Lower lobe of right lung (tissue), 2 donors: ENCODE measurements at regions not wholly inside any gene's neighbourhood (a gene's known extent, or its start where the extent isn't known, plus 50 kb on each side); places are given as distances from the start of the nearest gene placed in this dataset.

Experiments used
- ATAC-seq, 2 donors: fragments of 200-7000 bp; cut with Tn5 transposase; one replicate each; pipeline ENCODE4 v1.9.1; 2020 to 2022; ENCODE audit warnings: mild to moderate bottlenecking in 2 of 2, moderate library complexity in 2 of 2
- DNase-seq: peaks from one replicate; pipeline ENCODE4 v3.0.0-alpha.2; 2020
- H3K27ac ChIP-seq: fragments of 200-600 bp; one replicate; pipeline ENCODE4 v1.8.0; 2022
- H3K27me3 ChIP-seq: fragments of 200-600 bp; one replicate; pipeline ENCODE4 v1.8.0; 2022; ENCODE audit warnings: low read depth
- H3K36me3 ChIP-seq: fragments of 200-600 bp; one replicate; pipeline ENCODE4 v1.8.0; 2022; ENCODE audit warnings: mild to moderate bottlenecking
- H3K4me1 ChIP-seq: fragments of 200-600 bp; one replicate; pipeline ENCODE4 v1.8.0; 2022
- H3K4me3 ChIP-seq: fragments of 200-600 bp; one replicate; pipeline ENCODE4 v1.8.0; 2022; ENCODE audit warnings: mild to moderate bottlenecking
- H3K9me3 ChIP-seq: fragments of 200-600 bp; one replicate; pipeline ENCODE4 v1.8.0; 2022
- intact Hi-C: fragments of 100-400 bp; cut with DNase I; formaldehyde crosslinking; loops from one replicate; pipeline ENCODE4 v1.11.0; 2022
- TF ChIP-seq, protein P1 (sequence below): fragments of 200-600 bp; IDR thresholded peaks from one replicate; pipeline ENCODE4 v1.8.0; 2022; ENCODE audit warnings: antibody characterized with exemption, mild to moderate bottlenecking
- donor health status: DM: no; HTN: yes; CAD: no; lungs with severe emphysema.

DNA sequence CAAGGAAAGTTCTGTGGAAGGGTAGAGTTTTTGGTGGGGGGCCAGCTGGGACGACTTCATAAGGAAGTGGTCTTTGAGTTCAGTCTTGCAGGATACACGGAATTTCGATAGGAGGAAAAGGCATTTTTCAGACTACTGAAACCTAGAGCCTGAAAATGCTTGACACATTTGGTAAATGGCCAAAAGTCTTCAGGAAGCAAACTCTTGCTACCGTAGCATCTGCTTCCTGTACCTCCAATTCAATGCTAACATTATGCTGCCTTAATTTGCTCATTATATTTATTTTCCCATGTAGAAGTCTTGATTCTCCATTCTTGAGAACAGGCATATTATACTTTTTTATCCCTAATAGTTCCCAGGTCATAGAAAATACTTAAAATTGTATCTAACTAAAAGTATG, 129.3 kb upstream of the MED13 start:
- no peaks in the 10 kb centered on the region for H3K36me3 ChIP-seq
- H3K9me3 ChIP-seq = no peaks in the 10 kb centered on the region
- H3K4me1 ChIP-seq = no peaks in the 10 kb centered on the region
- ATAC-seq (no peak), DNase-seq (no peak)
- no peak overlapping the region for H3K4me3 ChIP-seq
- H3K27me3 ChIP-seq = no peaks in the 10 kb centered on the region
- TF ChIP-seq, protein P1, sequence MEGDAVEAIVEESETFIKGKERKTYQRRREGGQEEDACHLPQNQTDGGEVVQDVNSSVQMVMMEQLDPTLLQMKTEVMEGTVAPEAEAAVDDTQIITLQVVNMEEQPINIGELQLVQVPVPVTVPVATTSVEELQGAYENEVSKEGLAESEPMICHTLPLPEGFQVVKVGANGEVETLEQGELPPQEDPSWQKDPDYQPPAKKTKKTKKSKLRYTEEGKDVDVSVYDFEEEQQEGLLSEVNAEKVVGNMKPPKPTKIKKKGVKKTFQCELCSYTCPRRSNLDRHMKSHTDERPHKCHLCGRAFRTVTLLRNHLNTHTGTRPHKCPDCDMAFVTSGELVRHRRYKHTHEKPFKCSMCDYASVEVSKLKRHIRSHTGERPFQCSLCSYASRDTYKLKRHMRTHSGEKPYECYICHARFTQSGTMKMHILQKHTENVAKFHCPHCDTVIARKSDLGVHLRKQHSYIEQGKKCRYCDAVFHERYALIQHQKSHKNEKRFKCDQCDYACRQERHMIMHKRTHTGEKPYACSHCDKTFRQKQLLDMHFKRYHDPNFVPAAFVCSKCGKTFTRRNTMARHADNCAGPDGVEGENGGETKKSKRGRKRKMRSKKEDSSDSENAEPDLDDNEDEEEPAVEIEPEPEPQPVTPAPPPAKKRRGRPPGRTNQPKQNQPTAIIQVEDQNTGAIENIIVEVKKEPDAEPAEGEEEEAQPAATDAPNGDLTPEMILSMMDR = no peak
- H3K27ac ChIP-seq = no peak overlapping the region
- intact Hi-C loops = no loop called here

DNA sequence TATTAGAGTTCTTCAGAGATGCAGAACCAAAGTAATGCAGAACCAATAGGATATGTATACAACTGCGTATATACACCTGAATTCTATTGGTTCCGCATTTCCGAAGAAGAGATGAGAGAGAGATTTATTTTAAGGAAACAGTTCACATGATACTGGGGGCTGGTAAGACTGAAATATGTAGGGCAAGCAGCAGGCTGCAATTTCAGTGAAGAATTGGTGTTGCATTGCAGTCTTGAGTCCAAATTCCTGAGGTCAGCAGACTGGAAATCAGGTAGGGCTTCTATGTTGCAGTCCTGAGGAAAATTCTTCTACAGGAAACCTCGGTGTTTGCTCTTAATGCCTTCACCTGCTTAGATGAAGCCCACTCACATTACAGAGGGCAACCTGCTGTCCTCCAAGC, 128.2 kb upstream of the MED13 start:
- TF ChIP-seq, protein P1 = no peak
- intact Hi-C loops = no loop called here

DNA sequence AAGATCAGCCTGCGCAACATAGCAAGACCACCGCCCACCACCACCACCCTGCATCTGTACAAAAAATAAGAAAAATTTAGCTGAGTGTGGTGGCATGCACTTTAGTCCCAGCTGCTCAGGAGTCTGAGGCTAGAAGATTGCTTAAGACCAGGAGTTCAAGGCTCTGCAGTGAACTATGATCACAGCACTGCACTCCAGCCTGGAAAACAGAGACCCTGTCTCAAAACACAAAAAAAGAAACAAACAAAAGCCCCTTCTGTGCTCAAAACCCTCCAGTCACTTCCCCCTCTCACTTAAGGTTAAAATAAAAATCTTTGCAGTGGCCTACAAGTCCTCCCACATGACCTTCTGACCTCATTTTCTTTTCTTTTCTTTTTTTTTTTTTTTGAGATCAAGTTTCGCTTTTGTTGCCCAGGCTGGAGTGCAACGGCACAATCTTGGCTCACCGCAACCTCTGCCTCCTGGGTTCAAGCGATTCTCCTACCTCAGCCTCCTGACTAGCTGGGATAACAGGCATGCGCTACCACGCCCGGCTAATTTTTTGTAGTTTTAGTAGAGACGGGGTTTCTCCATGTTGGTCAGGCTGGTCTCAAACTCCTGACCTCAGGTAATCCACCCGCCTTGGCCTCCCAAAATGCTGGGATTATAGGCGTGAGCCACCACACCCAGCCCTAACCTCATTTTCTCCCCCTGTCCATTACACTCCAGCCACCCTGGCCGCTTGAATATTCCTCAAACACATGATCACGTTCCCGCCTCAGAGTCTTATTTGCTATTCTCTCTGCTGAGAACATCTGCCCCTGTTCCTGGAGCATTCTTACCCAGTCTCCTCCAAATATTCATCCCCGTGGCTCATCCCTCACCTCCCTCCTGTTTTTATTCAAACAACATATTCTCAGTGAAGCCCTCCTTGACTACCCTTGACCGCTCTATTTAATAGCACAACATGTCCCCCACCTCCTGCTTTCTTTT, 126.6 kb upstream of the MED13 start:
- Histone ChIP-seq H3K36me3 (no peaks in the 10 kb centered on the region), H3K27ac (no peak overlapping the region), H3K4me3 (no peak overlapping the region), H3K9me3 (no peaks in the 10 kb centered on the region), H3K27me3 (no peaks in the 10 kb centered on the region), H3K4me1 (no peaks in the 10 kb centered on the region)
- DNase-seq (no peak), ATAC-seq (no peak)
- TF ChIP-seq, protein P1 = no peak
- intact Hi-C loops = no loop called here

More for the DNA sequence above, 128.2 kb upstream of the MED13 start:
- no peak overlapping the region for H3K27ac ChIP-seq
- H3K36me3 ChIP-seq = no peaks in the 10 kb centered on the region
- H3K9me3 ChIP-seq = no peaks in the 10 kb centered on the region
- no peak overlapping the region for H3K4me3 ChIP-seq
- no peaks in the 10 kb centered on the region for H3K4me1 ChIP-seq
- H3K27me3 ChIP-seq = no peaks in the 10 kb centered on the region
- ATAC-seq = no peak
- DNase-seq = no peak

DNA sequence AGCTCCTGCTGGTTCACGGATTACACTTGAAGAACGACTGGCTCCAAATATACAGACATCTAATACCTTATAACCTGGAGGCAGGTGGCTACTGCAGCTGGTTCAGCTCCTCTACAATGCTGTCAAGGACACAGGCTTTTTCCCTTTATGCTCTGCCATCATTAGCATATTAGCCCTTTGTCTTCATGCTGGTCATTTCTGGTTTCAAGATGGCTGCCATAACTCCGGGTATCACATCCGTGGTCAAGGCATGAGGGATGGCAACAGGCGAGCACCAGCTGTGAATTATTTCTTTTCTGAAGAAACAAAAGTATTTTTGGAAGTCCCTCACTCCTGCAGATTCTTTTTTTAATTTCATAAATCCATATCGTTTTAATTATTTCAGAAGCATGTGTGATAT, 124.3 kb upstream of the MED13 start:
- intact Hi-C loops = no loop called here
- Histone ChIP-seq H3K9me3 (no peaks in the 10 kb centered on the region), H3K4me1 (no peaks in the 10 kb centered on the region), H3K36me3 (no peaks in the 10 kb centered on the region), H3K27ac (no peak overlapping the region), H3K27me3 (no peaks in the 10 kb centered on the region), H3K4me3 (no peak overlapping the region)
- TF ChIP-seq, protein P1 = no peak
- ATAC-seq = no peak
- DNase-seq = no peak

DNA sequence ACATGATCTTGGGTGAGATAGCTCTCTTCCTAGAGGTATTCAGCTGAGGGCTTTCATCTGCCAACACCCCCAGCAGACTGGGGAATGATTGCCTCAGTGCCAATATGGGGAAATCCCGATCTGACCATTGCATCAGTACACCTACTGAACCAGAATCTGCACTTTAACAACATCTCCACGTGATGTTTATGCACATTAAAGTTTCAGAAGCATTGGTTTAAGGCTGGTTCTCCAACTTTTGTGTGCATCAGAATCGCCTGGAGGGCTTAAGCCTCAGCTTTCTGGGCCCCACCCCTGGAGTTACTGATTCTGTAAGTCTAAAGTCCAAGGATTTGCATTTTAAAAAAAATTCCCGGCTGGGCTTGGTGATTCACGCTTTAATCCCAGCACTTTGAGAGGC, 123.6 kb upstream of the MED13 start:
- intact Hi-C loops = no loop called here
- H3K9me3 ChIP-seq = no peaks in the 10 kb centered on the region
- no peak overlapping the region for H3K4me3 ChIP-seq
- no peak overlapping the region for H3K27ac ChIP-seq
- H3K27me3 ChIP-seq = no peaks in the 10 kb centered on the region
- no peaks in the 10 kb centered on the region for H3K4me1 ChIP-seq
- DNase-seq (no peak), ATAC-seq (no peak)
- no peaks in the 10 kb centered on the region for H3K36me3 ChIP-seq
- TF ChIP-seq, protein P1 = no peak
